ENCODE measurements at regions not wholly inside any gene's neighbourhood (a gene's known extent, or its start where the extent isn't known, plus 50 kb on each side); places are given as distances from the start of the nearest gene placed in this dataset.

DNA sequence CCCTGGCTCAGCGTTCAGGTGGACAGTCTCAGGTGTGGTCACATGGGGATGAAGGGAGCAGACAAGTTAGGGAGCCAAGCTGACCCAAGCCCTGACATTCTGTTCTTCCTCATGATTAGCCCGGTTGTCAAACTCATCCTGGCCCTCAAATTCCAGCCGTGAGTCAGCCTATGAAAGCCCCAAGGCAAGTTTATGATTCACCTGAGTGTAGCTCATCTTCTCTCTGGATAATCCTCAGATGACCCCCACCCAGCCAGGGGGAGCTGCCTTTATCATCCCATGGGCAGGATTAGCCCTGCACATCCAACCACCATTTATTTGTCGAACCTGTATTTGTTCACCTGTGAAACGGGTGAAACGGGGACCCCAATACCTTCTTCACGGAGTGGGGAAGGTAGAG is 161.9 kb downstream of the DHX35 start:
- TF ChIP-seq, protein P1, sequence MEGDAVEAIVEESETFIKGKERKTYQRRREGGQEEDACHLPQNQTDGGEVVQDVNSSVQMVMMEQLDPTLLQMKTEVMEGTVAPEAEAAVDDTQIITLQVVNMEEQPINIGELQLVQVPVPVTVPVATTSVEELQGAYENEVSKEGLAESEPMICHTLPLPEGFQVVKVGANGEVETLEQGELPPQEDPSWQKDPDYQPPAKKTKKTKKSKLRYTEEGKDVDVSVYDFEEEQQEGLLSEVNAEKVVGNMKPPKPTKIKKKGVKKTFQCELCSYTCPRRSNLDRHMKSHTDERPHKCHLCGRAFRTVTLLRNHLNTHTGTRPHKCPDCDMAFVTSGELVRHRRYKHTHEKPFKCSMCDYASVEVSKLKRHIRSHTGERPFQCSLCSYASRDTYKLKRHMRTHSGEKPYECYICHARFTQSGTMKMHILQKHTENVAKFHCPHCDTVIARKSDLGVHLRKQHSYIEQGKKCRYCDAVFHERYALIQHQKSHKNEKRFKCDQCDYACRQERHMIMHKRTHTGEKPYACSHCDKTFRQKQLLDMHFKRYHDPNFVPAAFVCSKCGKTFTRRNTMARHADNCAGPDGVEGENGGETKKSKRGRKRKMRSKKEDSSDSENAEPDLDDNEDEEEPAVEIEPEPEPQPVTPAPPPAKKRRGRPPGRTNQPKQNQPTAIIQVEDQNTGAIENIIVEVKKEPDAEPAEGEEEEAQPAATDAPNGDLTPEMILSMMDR (IDR thresholded peaks at IDR 0.05; ENCODE audit: control extremely low read depth, extremely low read depth, low read depth, missing control alignments), result no peak
- POLR2A ChIA-PET, result no interaction called here
- DNase-seq (ENCODE audit: extremely low spot score), result no peak
- CTCF ChIA-PET, result interaction anchor here (1.0 to 1.7 kb wide), 5 partner anchors 12 to 25 kb away, joined by 3 to 9 read pairs (median 3); no protein-coding TSS in a partner anchor

DNA sequence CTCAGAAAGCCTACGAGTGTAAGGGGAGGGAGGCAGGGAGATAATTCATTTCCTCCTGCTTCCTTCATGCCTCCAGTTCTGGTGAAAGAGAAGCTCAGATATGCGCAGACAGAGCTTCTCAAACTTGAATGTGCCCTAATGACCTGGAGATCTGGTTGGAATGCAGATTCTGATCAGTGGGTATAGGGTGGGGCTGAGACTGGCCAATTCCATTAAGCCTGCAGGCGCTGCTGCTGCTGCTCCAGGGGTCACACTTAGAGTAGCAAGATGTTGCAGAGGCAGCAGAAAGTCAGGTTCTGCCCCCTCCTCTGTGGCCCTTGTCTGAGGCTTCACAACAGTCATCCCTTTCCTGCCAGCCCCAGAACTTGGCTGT is 161.0 kb downstream of the DHX35 start:
- TF ChIP-seq, protein P1 (IDR thresholded peaks at IDR 0.05; ENCODE audit: control extremely low read depth, extremely low read depth, low read depth, missing control alignments), result no peak
- CTCF ChIA-PET, result interaction anchor here (1.2 to 1.7 kb wide), 3 partner anchors 11 to 26 kb away, joined by 3 to 9 read pairs (median 3); no protein-coding TSS in a partner anchor
- POLR2A ChIA-PET, result no interaction called here
- no peak for DNase-seq (ENCODE audit: extremely low spot score)

DNA sequence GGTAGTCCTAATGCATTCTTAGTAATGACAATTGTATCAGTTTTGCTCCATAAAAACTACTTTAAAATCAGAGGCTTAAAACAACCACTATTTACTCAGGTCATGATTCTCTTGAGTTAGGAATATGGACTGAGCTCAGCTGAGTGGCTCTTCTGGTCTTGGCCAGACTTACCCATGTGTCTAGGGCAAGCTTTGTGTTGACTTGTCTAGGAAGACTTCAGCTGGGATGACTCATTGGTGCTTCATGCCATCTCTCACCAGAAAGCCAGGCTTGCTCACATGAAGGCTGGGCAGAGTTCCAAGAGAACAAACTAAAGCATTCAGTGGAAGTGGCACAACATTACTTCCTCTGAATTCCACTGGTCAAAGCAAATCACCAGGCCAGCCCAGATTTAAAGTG is 155.3 kb downstream of the DHX35 start:
- POLR2A ChIA-PET, result no interaction called here
- DNase-seq (ENCODE audit: extremely low spot score), result no peak
- CTCF ChIA-PET, result interaction anchor here (1.3 kb wide), 1 partner anchor 20 kb away, joined by 4 read pairs; no protein-coding TSS in a partner anchor
- TF ChIP-seq, protein P1 (IDR thresholded peaks at IDR 0.05; ENCODE audit: control extremely low read depth, extremely low read depth, low read depth, missing control alignments), result no peak

DNA sequence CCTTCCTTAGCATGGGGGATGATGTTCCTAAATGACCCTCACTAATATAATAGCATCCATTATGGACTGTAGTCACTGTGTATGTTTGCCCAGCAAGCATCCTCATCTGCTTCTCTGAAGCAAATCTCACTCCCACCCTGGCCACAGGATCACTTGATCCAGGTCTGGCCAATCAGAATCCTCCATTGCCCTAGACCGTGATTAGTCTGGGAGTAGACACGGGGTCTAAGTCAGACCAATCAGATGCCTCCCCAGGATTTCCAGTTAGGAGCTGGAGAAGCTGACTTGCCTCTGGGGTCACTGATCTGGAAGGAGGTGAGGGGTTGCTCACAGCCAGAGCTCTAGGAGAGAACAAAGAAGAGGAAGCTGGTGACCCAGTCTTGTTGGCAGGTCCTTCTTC is 153.9 kb downstream of the DHX35 start:
- ChIA-PET POLR2A (no interaction called here), CTCF (no interaction called here)
- TF ChIP-seq, protein P1 (IDR thresholded peaks at IDR 0.05; ENCODE audit: control extremely low read depth, extremely low read depth, low read depth, missing control alignments), result no peak
- DNase-seq (ENCODE audit: extremely low spot score), result no peak

DNA sequence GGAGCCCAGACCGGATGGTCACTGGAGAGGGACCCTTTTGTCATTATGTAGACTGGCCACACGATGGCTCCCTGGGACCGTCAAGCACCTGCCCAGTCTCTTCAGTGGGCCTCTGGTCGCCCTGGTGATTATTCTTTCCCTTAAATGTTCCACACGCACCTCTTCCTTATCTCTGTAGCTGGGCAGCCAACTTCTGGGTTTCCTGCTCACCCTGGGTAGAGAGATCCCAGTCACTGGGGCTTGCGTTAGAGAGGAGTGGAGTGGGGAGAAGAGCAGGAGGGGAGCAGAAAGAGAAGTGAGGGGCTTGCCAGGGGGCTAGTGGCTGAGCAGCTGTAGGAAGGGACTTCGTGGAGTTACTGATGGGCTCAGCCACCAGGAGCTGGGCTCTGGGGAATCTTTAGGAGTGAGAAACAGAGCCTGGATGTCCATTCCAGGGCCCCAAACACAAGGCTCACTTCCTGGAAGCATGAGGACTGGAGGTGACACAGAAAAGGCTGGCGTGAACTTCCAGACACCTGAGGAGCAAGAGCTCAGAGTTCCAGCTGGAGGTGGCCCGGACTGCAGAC is 150.1 kb downstream of the DHX35 start:
- TF ChIP-seq, protein P1 (IDR thresholded peaks at IDR 0.05; ENCODE audit: control extremely low read depth, extremely low read depth, low read depth, missing control alignments), result peak; percentile 57
- CTCF ChIA-PET, result interaction anchor here (0.8 to 3.3 kb wide), 9 partner anchors 9 to 1850 kb away, joined by 3 to 16 read pairs (median 5); partner anchors contain the start of gene MAFB
- DNase-seq (ENCODE audit: extremely low spot score), result peak; percentile 77
- POLR2A ChIA-PET, result no interaction called here

DNA sequence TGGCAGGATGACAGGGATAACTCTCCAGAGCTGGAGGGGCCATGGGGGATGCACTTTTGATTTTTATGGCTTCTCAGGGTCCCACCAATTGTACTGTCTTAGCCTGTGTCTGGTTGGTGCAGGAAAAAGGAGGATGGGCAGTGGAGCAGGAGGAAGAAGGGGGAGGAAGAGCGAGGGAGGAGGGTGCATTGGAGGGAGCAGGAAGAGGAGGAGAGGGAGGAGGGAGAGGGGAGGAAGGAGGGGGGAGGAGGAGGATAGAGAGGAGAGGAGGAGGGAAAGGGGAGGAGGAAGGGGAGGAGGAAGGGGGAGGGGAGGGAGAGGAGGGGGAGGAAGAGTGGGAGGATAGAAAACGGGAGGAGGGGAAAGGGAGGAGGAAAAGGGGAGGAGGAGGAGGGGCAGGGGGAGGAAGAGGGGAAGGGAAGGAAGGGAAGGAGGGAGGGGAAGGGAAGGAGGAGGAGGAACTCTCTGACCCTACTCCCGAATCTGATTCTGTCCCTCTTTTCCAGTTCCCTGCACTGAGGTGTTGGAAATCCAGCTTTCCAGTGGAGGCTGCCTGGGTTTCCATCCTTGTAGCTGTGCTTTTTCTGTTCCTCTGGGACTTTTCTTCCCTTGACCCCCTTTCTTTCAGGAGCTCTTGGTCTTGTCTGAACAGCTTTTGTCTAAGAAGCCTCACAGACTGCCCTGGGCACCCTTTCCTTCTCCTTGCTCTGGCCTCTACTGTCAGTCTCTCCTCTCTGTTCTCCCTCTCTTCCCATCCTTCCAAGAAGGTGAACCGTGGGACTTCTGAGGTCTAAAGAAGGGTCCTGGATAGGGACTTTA is 149.4 kb downstream of the DHX35 start:
- TF ChIP-seq, protein P1 (IDR thresholded peaks at IDR 0.05; ENCODE audit: control extremely low read depth, extremely low read depth, low read depth, missing control alignments), result no peak

More for the DNA sequence above, 149.4 kb downstream of the DHX35 start:
- POLR2A ChIA-PET, result no interaction called here
- CTCF ChIA-PET, result interaction anchor here (0.6 to 3.3 kb wide), 9 partner anchors 9 to 1851 kb away, joined by 3 to 16 read pairs (median 5); no protein-coding TSS in a partner anchor
- no peak for DNase-seq (ENCODE audit: extremely low spot score)

All from GM10248 (cell line).